ENCODE measurements at regions not wholly inside any gene's neighbourhood (a gene's known extent, or its start where the extent isn't known, plus 50 kb on each side); places are given as distances from the start of the nearest gene placed in this dataset.
A peak's percentile ranks its signal among the peaks of the same experiment; 100 is the strongest.

DNA sequence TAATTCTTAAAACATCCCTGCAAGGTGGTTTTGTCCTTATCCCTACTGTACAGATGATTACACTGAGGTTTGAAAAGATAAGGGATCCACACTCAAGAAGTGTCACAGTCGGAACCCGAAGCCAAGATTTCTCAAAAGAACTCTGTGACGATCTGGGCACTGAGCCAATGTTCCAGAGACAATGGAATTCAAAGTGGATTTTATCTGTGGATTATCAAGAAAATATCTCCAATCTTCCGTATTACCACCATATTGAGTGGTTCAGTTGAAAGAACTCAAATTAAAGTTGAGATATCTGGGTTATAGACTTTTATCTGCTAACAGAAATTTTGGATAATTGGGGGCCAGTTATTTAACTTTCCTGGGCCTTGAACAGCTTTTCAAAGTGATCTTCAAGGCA, 100.0 kb upstream of the GRAMD1B start:
- TF ChIP-seq GATA2 (IDR thresholded peaks at IDR 0.05; ENCODE audit: low read depth, low read length) (peak; percentile 57), GATA3 (IDR thresholded peaks at IDR 0.05; ENCODE audit: low read depth, low read length) (peak; percentile 64)
